ENCODE measurements at regions not wholly inside any gene's neighbourhood (a gene's known extent, or its start where the extent isn't known, plus 50 kb on each side); places are given as distances from the start of the nearest gene placed in this dataset.

DNA sequence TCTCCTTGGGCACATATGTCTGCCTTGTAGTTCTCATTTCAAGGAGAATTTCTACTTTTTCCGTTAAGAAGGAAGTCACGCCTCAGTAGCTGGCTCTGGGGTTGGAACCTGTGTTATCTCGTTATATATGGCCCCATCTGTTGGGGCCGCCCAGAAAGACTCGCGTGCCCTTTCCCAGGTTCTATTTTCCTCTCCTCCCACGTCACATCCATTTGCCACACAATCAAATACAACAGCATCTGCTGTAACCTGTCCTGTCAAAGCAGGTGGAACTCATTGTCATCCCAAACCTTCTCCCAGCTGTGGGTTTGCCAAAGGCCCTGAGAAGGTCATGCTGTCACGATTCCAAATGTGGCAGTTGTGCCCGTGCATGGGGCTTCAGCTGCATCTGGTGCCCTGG, 213.1 kb upstream of the ZBED5 start:
- no peak for TF ChIP-seq GATA2 (IDR thresholded peaks at IDR 0.05; ENCODE audit: low read depth, low read length)
- TF ChIP-seq GATA3 (IDR thresholded peaks at IDR 0.05; ENCODE audit: low read depth, low read length): no peak

Data from SH-SY5Y (cell line).